ENCODE measurements at regions not wholly inside any gene's neighbourhood (a gene's known extent, or its start where the extent isn't known, plus 50 kb on each side); places are given as distances from the start of the nearest gene placed in this dataset.
A peak's percentile ranks its signal among the peaks of the same experiment; 100 is the strongest.

- TF ChIP-seq CTCF (IDR thresholded peaks at IDR 0.05; ENCODE audit: partially characterized antibody, unreplicated experiment), result no peak
- Mint-ChIP-seq H3K36me3 (ENCODE audit: unreplicated experiment) (no peaks in the 10 kb centered on the region), H3K9me3 (ENCODE audit: unreplicated experiment) (no peaks in the 10 kb centered on the region), H3K27ac (ENCODE audit: unreplicated experiment) (no peak overlapping the region), H3K4me3 (ENCODE audit: unreplicated experiment) (no peak overlapping the region), H3K27me3 (ENCODE audit: unreplicated experiment) (no peaks in the 10 kb centered on the region), H3K4me1 (ENCODE audit: low read depth, unreplicated experiment) (no peaks in the 10 kb centered on the region)
- no peak for DNase-seq
These were observed 73.7 kb downstream of the MINAR2 start for GRCh38 chr5:129821477-129822131.

- no peaks in the 10 kb centered on the region for H3K27me3 Mint-ChIP-seq (ENCODE audit: unreplicated experiment)
- no peak for TF ChIP-seq CTCF (IDR thresholded peaks at IDR 0.05; ENCODE audit: partially characterized antibody, unreplicated experiment)
These were observed 74.0 kb upstream of the CHSY3 start for GRCh38 chr5:129830288-129830687.

GRCh38 chr5:129836321-129836720 is 67.9 kb upstream of the CHSY3 start:
- peaks cover 2% of the 10 kb centered on the region for H3K9me3 Mint-ChIP-seq (ENCODE audit: unreplicated experiment)
- no peak overlapping the region for H3K4me3 Mint-ChIP-seq (ENCODE audit: unreplicated experiment)
- no peak for DNase-seq
- no peak for TF ChIP-seq CTCF (IDR thresholded peaks at IDR 0.05; ENCODE audit: partially characterized antibody, unreplicated experiment)
- H3K27ac Mint-ChIP-seq (ENCODE audit: unreplicated experiment), result no peak overlapping the region
- H3K27me3 Mint-ChIP-seq (ENCODE audit: unreplicated experiment), result no peaks in the 10 kb centered on the region
- H3K36me3 Mint-ChIP-seq (ENCODE audit: unreplicated experiment), result no peaks in the 10 kb centered on the region
- H3K4me1 Mint-ChIP-seq (ENCODE audit: low read depth, unreplicated experiment), result no peaks in the 10 kb centered on the region

More at GRCh38 chr5:129830288-129830687, 74.0 kb upstream of the CHSY3 start:
- Mint-ChIP-seq H3K4me3 (ENCODE audit: unreplicated experiment) (no peak overlapping the region), H3K4me1 (ENCODE audit: low read depth, unreplicated experiment) (no peaks in the 10 kb centered on the region), H3K9me3 (ENCODE audit: unreplicated experiment) (no peaks in the 10 kb centered on the region), H3K36me3 (ENCODE audit: unreplicated experiment) (no peaks in the 10 kb centered on the region), H3K27ac (ENCODE audit: unreplicated experiment) (no peak overlapping the region)
- DNase-seq, result no peak

GRCh38 chr5:129844764-129845163 is 59.5 kb upstream of the CHSY3 start:
- Mint-ChIP-seq H3K4me1 (ENCODE audit: low read depth, unreplicated experiment) (no peaks in the 10 kb centered on the region), H3K36me3 (ENCODE audit: unreplicated experiment) (no peaks in the 10 kb centered on the region), H3K27ac (ENCODE audit: unreplicated experiment) (no peak overlapping the region), H3K27me3 (ENCODE audit: unreplicated experiment) (no peaks in the 10 kb centered on the region), H3K4me3 (ENCODE audit: unreplicated experiment) (no peak overlapping the region), H3K9me3 (ENCODE audit: unreplicated experiment) (peaks cover 2% of the 10 kb centered on the region)
- no peak for TF ChIP-seq CTCF (IDR thresholded peaks at IDR 0.05; ENCODE audit: partially characterized antibody, unreplicated experiment)
- no peak for DNase-seq

- Mint-ChIP-seq H3K4me1 (ENCODE audit: low read depth, unreplicated experiment) (no peaks in the 10 kb centered on the region), H3K4me3 (ENCODE audit: unreplicated experiment) (no peak overlapping the region), H3K27ac (ENCODE audit: unreplicated experiment) (no peak overlapping the region)
These were observed 51.4 kb upstream of the CHSY3 start for GRCh38 chr5:129852747-129853352.

More at GRCh38 chr5:129852747-129853352, 51.4 kb upstream of the CHSY3 start:
- peak; percentile 92 for DNase-seq
- TF ChIP-seq CTCF (IDR thresholded peaks at IDR 0.05; ENCODE audit: partially characterized antibody, unreplicated experiment), result peak; percentile 95
- Mint-ChIP-seq H3K9me3 (ENCODE audit: unreplicated experiment) (no peaks in the 10 kb centered on the region), H3K36me3 (ENCODE audit: unreplicated experiment) (no peaks in the 10 kb centered on the region), H3K27me3 (ENCODE audit: unreplicated experiment) (no peaks in the 10 kb centered on the region)
